ENCODE measurements at regions not wholly inside any gene's neighbourhood (a gene's known extent, or its start where the extent isn't known, plus 50 kb on each side); places are given as distances from the start of the nearest gene placed in this dataset.

GRCh38 chr12:39125566-39125965, 220.2 kb upstream of the CPNE8 start:
- DNase-seq (ENCODE audit: low read depth), result no peak

GRCh38 chr12:39124768-39125167, 219.4 kb upstream of the CPNE8 start:
- no peak for DNase-seq (ENCODE audit: low read depth)

GRCh38 chr12:39123580-39124253, 218.3 kb upstream of the CPNE8 start:
- DNase-seq (ENCODE audit: low read depth), result no peak

GRCh38 chr12:39122562-39123204, 217.3 kb upstream of the CPNE8 start:
- DNase-seq (ENCODE audit: low read depth), result no peak

GRCh38 chr12:39116861-39117260, 211.5 kb upstream of the CPNE8 start:
- DNase-seq (ENCODE audit: low read depth), result no peak

- no peak for DNase-seq (ENCODE audit: low read depth)
Observed at GRCh38 chr12:39112064-39112463, 206.7 kb upstream of the CPNE8 start.

- no peak for DNase-seq (ENCODE audit: low read depth)
Observed at GRCh38 chr12:39105111-39105510, 199.7 kb upstream of the CPNE8 start.

- peak; percentile 39 for DNase-seq (ENCODE audit: low read depth)
Observed at GRCh38 chr12:39103552-39104165, 198.3 kb upstream of the CPNE8 start.

GRCh38 chr12:39102474-39103209, 197.3 kb upstream of the CPNE8 start:
- DNase-seq (ENCODE audit: low read depth), result peak; percentile 12

- DNase-seq (ENCODE audit: low read depth), result no peak
Observed at GRCh38 chr12:39095636-39096330, 190.4 kb upstream of the CPNE8 start.

- DNase-seq (ENCODE audit: low read depth), result no peak
Observed at GRCh38 chr12:39081910-39082309, 176.5 kb upstream of the CPNE8 start.

GRCh38 chr12:39077226-39077625, 171.8 kb upstream of the CPNE8 start:
- DNase-seq (ENCODE audit: low read depth), result no peak

- DNase-seq (ENCODE audit: low read depth), result no peak
Observed at GRCh38 chr12:39074063-39074462, 168.7 kb upstream of the CPNE8 start.

- no peak for DNase-seq (ENCODE audit: low read depth)
Observed at GRCh38 chr12:39072658-39073057, 167.3 kb upstream of the CPNE8 start.

- no peak for DNase-seq (ENCODE audit: low read depth)
Observed at GRCh38 chr12:39071611-39072010, 166.2 kb upstream of the CPNE8 start.

GRCh38 chr12:39070775-39071174, 165.4 kb upstream of the CPNE8 start:
- no peak for DNase-seq (ENCODE audit: low read depth)

GRCh38 chr12:39065455-39065854, 160.1 kb upstream of the CPNE8 start:
- no peak for DNase-seq (ENCODE audit: low read depth)

GRCh38 chr12:39064708-39065107, 159.3 kb upstream of the CPNE8 start:
- DNase-seq (ENCODE audit: low read depth), result no peak

GRCh38 chr12:39062266-39062996, 157.0 kb upstream of the CPNE8 start:
- no peak for DNase-seq (ENCODE audit: low read depth)

- DNase-seq (ENCODE audit: low read depth), result no peak
Observed at GRCh38 chr12:39061576-39061975, 156.2 kb upstream of the CPNE8 start.

GRCh38 chr12:39048395-39048794, 143.0 kb upstream of the CPNE8 start:
- no peak for DNase-seq (ENCODE audit: low read depth)

Data from GM04504 (cell line).